PC-3 (cell line): ENCODE measurements at regions not wholly inside any gene's neighbourhood (a gene's known extent, or its start where the extent isn't known, plus 50 kb on each side); places are given as distances from the start of the nearest gene placed in this dataset.

Experiments used
- ATAC-seq: fragments of 200-7000 bp; cut with Tn5 transposase; 2 replicates; pipeline ENCODE4 v1.9.1; 2020; ENCODE audit warnings: mild to moderate bottlenecking, moderate library complexity
- BruUV-seq: library from RNA; stranded (reverse); fragments of 400-500 nt; replicated peaks from 2 replicates; lab custom pipeline; 2021; lab: Mats Ljungman, UMichigan
- CTCF ChIA-PET: fragments of 300-600 bp; sonication (Branson Sonifier 250); formaldehyde crosslinking; loops from one replicate; lab custom pipeline; 2022; ENCODE audit warnings: antibody characterized with exemption; lab: Charles Lee
- POLR2A ChIA-PET: fragments of 300-600 bp; sonication (Branson Sonifier 250); formaldehyde crosslinking; loops from one replicate; lab custom pipeline; 2022; ENCODE audit warnings: antibody characterized with exemption; ENCODE audit not compliant: unreplicated experiment; lab: Charles Lee
- DNase-seq: peaks from one replicate; pipeline ENCODE4 v3.0.0-alpha.2; 2015
- H2AFZ ChIP-seq: fragments of 300-600 bp; sonication (generic); 2 replicates; pipeline ENCODE4 v1.6.0; 2016; ENCODE audit warnings: antibody characterized with exemption, low read length
- H3F3A ChIP-seq: fragments of 300-600 bp; sonication (generic); one replicate; pipeline ENCODE4 v1.6.0; 2017; ENCODE audit warnings: antibody characterized with exemption, low read length, control low read depth, mild to moderate bottlenecking; ENCODE audit not compliant: unreplicated experiment
- H3K27ac ChIP-seq: fragments of 300-600 bp; sonication (generic); 2 replicates; pipeline ENCODE4 v1.5.1; 2016; ENCODE audit warnings: mild to moderate bottlenecking, low read length
- H3K27me3 ChIP-seq: fragments of 300-600 bp; sonication (generic); 2 replicates; pipeline ENCODE4 v1.6.1; 2016; ENCODE audit warnings: low read length, mixed read lengths
- H3K36me3 ChIP-seq: fragments of 300-600 bp; sonication (generic); 2 replicates; pipeline ENCODE4 v1.6.1; 2016; ENCODE audit warnings: low read depth, mixed run types, low read length, mixed read lengths
- H3K4me1 ChIP-seq: fragments of 300-600 bp; sonication (generic); 2 replicates; pipeline ENCODE4 v1.5.1; 2016; ENCODE audit warnings: low read length; ENCODE audit not compliant: insufficient read depth
- H3K4me2 ChIP-seq: fragments of 300-600 bp; sonication (generic); 2 replicates; pipeline ENCODE4 v1.6.0; 2016; ENCODE audit warnings: low read length
- H3K4me3 ChIP-seq: fragments of 300-600 bp; sonication (generic); 2 replicates; pipeline ENCODE4 v1.5.1; 2016; ENCODE audit warnings: mild to moderate bottlenecking, low read length, mixed read lengths
- H3K79me2 ChIP-seq: fragments of 300-600 bp; sonication (generic); 2 replicates; pipeline ENCODE4 v1.6.1; 2017; ENCODE audit warnings: low read length, mixed read lengths
- H3K9ac ChIP-seq: fragments of 300-600 bp; sonication (generic); 2 replicates; pipeline ENCODE4 v1.6.0; 2016; ENCODE audit warnings: mild to moderate bottlenecking, low read length
- H3K9me2 ChIP-seq: fragments of 300-600 bp; sonication (generic); replicated peaks from 2 replicates; pipeline ENCODE4 v1.6.1; 2016; ENCODE audit warnings: mixed run types, low read length, mixed read lengths
- H3K9me3 ChIP-seq: fragments of 300-600 bp; sonication (generic); 2 replicates; pipeline ENCODE4 v1.6.1; 2016; ENCODE audit warnings: low read length, mixed read lengths
- H4K20me1 ChIP-seq: fragments of 300-600 bp; sonication (generic); 2 replicates; pipeline ENCODE4 v1.6.1; 2016; ENCODE audit warnings: low read length, mixed read lengths
- EZH2 ChIP-seq: fragments of 300-600 bp; sonication (generic); IDR thresholded peaks from one replicate; pipeline ENCODE4 v1.6.1; 2017; ENCODE audit warnings: antibody characterized with exemption, mild to moderate bottlenecking, low read length; ENCODE audit not compliant: unreplicated experiment
- EZH2phosphoT487 ChIP-seq: fragments of 300-600 bp; sonication (generic); IDR thresholded peaks from 2 replicates; pipeline ENCODE4 v1.6.1; 2018; ENCODE audit warnings: mild to moderate bottlenecking, antibody characterized with exemption, low read length, borderline replicate concordance
- intact Hi-C: fragments of 100-400 bp; cut with micrococcal nuclease; formaldehyde crosslinking; loops from 2 replicates; pipeline ENCODE4 v1.9.0; 2023
- TF ChIP-seq, protein P1 (sequence below): fragments of 300-600 bp; sonication (generic); conservative IDR thresholded peaks from 2 replicates; pipeline ENCODE4 v1.5.1; 2017; ENCODE audit warnings: antibody characterized with exemption, low read depth, mild to moderate bottlenecking, low read length

DNA sequence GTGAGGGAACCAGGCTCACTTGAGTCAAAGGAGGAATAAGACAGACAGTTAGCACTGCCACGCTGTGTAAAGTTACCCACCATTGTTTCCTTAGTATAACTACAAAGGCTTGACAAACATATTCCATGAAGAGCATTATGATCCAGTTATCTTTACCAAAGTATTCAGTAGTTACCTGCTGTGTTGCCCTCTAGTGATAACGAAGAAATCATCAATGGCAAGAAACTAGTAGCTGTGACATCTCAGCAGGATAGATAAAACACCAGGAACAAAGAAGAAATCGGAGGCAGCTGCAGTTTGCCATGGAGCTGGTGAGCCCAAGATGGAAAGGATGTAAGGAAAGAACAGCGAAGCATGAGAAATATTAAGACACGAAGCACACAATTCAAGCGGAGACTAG, 215.3 kb upstream of the FSHR start:
- Histone ChIP-seq H3K4me1 (no peaks in the 10 kb centered on the region), H2AFZ (no peak overlapping the region), H4K20me1 (no peaks in the 10 kb centered on the region), H3K4me3 (no peak overlapping the region), H3K36me3 (no peaks in the 10 kb centered on the region), H3K9me2 (no peaks in the 10 kb centered on the region), H3F3A (no peaks in the 10 kb centered on the region), H3K27me3 (no peaks in the 10 kb centered on the region), H3K27ac (no peak overlapping the region), H3K9ac (no peak overlapping the region), H3K79me2 (no peaks in the 10 kb centered on the region), H3K9me3 (0 out of 2 replicates have a peak, but pooled peaks cover 15% of the 10 kb centered on the region), H3K4me2 (no peak overlapping the region)
- CTCF ChIA-PET = no interaction called here
- TF ChIP-seq, protein P1, sequence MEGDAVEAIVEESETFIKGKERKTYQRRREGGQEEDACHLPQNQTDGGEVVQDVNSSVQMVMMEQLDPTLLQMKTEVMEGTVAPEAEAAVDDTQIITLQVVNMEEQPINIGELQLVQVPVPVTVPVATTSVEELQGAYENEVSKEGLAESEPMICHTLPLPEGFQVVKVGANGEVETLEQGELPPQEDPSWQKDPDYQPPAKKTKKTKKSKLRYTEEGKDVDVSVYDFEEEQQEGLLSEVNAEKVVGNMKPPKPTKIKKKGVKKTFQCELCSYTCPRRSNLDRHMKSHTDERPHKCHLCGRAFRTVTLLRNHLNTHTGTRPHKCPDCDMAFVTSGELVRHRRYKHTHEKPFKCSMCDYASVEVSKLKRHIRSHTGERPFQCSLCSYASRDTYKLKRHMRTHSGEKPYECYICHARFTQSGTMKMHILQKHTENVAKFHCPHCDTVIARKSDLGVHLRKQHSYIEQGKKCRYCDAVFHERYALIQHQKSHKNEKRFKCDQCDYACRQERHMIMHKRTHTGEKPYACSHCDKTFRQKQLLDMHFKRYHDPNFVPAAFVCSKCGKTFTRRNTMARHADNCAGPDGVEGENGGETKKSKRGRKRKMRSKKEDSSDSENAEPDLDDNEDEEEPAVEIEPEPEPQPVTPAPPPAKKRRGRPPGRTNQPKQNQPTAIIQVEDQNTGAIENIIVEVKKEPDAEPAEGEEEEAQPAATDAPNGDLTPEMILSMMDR = no peak
- TF ChIP-seq EZH2 (no peak), EZH2phosphoT487 (no peak)
- no peak for ATAC-seq
- no TSS peak for BruUV-seq
- POLR2A ChIA-PET = no interaction called here
- intact Hi-C loops = no loop called here
- no peak for DNase-seq

DNA sequence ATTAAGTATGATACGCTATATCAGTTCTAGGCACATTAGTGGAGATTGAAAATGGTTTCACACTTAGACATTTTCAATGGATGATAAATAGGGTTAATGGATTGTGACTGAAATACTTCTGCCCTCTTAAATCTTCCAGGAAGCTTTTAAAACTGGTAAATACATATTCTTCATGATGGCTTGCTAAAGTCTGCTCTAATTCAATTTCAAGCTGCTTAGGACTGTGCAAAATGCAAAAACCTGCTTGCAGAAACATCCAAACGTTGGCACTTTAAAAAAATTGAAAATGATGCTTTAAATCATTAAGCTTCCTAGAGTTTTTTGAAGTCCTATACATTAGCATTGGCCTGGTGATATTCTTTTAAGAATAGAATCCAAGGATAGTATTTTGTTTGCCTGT, 214.8 kb upstream of the FSHR start:
- ChIA-PET POLR2A (no interaction called here), CTCF (no interaction called here)
- no TSS peak for BruUV-seq
- Histone ChIP-seq H3K4me3 (no peak overlapping the region), H3K36me3 (no peaks in the 10 kb centered on the region), H3K4me2 (no peak overlapping the region), H3K9me3 (0 out of 2 replicates have a peak, but pooled peaks cover 15% of the 10 kb centered on the region), H2AFZ (no peak overlapping the region), H3K27ac (no peak overlapping the region), H3K9me2 (no peaks in the 10 kb centered on the region), H3K4me1 (no peaks in the 10 kb centered on the region), H3K27me3 (no peaks in the 10 kb centered on the region), H3K79me2 (no peaks in the 10 kb centered on the region), H3F3A (no peaks in the 10 kb centered on the region), H4K20me1 (no peaks in the 10 kb centered on the region), H3K9ac (no peak overlapping the region)
- DNase-seq = no peak
- no peak for ATAC-seq
- TF ChIP-seq, protein P1 = no peak
- TF ChIP-seq EZH2 (no peak), EZH2phosphoT487 (no peak)
- intact Hi-C loops = no loop called here

DNA sequence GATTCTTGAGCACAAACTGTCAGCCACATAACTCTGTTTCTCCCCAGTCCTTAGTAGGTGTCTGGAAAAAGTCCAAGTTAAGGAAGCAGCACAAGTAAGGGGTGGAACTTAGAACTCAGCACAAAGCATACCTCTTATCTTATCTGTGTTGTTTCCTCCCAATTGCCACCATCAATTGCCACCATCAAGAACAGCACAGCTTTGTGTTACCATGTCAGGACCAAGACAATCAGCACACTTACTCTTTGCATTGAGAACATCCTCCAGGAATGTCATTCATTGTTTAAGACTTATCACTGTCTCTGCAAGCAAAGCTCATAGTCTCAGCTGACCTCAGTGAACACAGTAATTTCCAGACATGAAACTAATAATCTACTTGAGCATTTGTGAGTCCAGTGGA, 212.7 kb upstream of the FSHR start:
- Histone ChIP-seq H3K9me3 (0 out of 2 replicates have a peak, but pooled peaks cover 15% of the 10 kb centered on the region), H3K4me3 (no peak overlapping the region), H3K9ac (no peak overlapping the region), H3K36me3 (no peaks in the 10 kb centered on the region), H3K9me2 (no peaks in the 10 kb centered on the region), H3K4me2 (no peak overlapping the region), H3K27ac (no peak overlapping the region), H3K4me1 (no peaks in the 10 kb centered on the region), H4K20me1 (no peaks in the 10 kb centered on the region), H3F3A (no peaks in the 10 kb centered on the region), H3K79me2 (no peaks in the 10 kb centered on the region), H2AFZ (no peak overlapping the region), H3K27me3 (no peaks in the 10 kb centered on the region)
- BruUV-seq = no TSS peak
- intact Hi-C loops = no loop called here
- no peak for TF ChIP-seq EZH2
- TF ChIP-seq, protein P1 = no peak
- TF ChIP-seq EZH2phosphoT487 = no peak
- ChIA-PET CTCF (no interaction called here), POLR2A (no interaction called here)
- no peak for ATAC-seq
- no peak for DNase-seq
